T47D (cell line): ENCODE measurements at regions not wholly inside any gene's neighbourhood (a gene's known extent, or its start where the extent isn't known, plus 50 kb on each side); places are given as distances from the start of the nearest gene placed in this dataset.
A peak's percentile ranks its signal among the peaks of the same experiment; 100 is the strongest.

Experiments
- DNase-seq, 2 experiments: peaks; one replicate each; pipeline versions ENCODE4 v3.0.0 to v3.0.0-alpha.2; 2011 to 2012; ENCODE audit warnings: low read depth in 1 of 2, low spot score in 1 of 2
- JUND ChIP-seq: IDR thresholded peaks from 2 replicates; pipeline ENCODE4 v1.6.1; 2012; ENCODE audit warnings: low read depth
- in situ Hi-C: cut with HindIII; loops from 2 replicates; pipeline ENCODE4 v1.10.0; 2016; ENCODE audit warnings: low sequenced_read_pairs, low pct_unique_long_range_greater_than_20kb

GRCh38 chrX:39242187-39242586 lies 440.9 kb downstream of the MID1IP1 start:
- in situ Hi-C loops: no loop called here
- no peak for TF ChIP-seq JUND
- peak; percentile 4 to 68 for DNase-seq

- in situ Hi-C loops: no loop called here
Observed at GRCh38 chrX:39244147-39244546, 442.9 kb downstream of the MID1IP1 start.

GRCh38 chrX:39245024-39245423 lies 443.8 kb downstream of the MID1IP1 start:
- no peak for DNase-seq
- in situ Hi-C loops: no loop called here
- no peak for TF ChIP-seq JUND

More at GRCh38 chrX:39244147-39244546, 442.9 kb downstream of the MID1IP1 start:
- DNase-seq: no peak
- no peak for TF ChIP-seq JUND

- no peak for TF ChIP-seq JUND
- no peak for DNase-seq
- in situ Hi-C loops: no loop called here
Observed at GRCh38 chrX:39247536-39247935, 446.3 kb downstream of the MID1IP1 start.

GRCh38 chrX:39248330-39248729 lies 447.1 kb downstream of the MID1IP1 start:
- DNase-seq: no peak
- TF ChIP-seq JUND: no peak
- in situ Hi-C loops: no loop called here

GRCh38 chrX:39249999-39250398 lies 448.7 kb downstream of the MID1IP1 start:
- no peak for DNase-seq
- no peak for TF ChIP-seq JUND
- in situ Hi-C loops: no loop called here

GRCh38 chrX:39251995-39252394 lies 450.7 kb downstream of the MID1IP1 start:
- no peak for DNase-seq
- in situ Hi-C loops: no loop called here
- no peak for TF ChIP-seq JUND

GRCh38 chrX:39253551-39253950 lies 452.3 kb downstream of the MID1IP1 start:
- in situ Hi-C loops: no loop called here
- TF ChIP-seq JUND: no peak
- DNase-seq: peak in 1 of 2 experiments; percentile 49

- TF ChIP-seq JUND: no peak
- in situ Hi-C loops: no loop called here
- DNase-seq: no peak
Observed at GRCh38 chrX:39258331-39258730, 457.1 kb downstream of the MID1IP1 start.

GRCh38 chrX:39260965-39261364 lies 459.7 kb downstream of the MID1IP1 start:
- in situ Hi-C loops: no loop called here
- no peak for DNase-seq
- no peak for TF ChIP-seq JUND

GRCh38 chrX:39261446-39262147 lies 460.3 kb downstream of the MID1IP1 start:
- no peak for TF ChIP-seq JUND
- DNase-seq: peak in 1 of 2 experiments; percentile 64
- in situ Hi-C loops: no loop called here

- in situ Hi-C loops: no loop called here
- no peak for DNase-seq
- no peak for TF ChIP-seq JUND
Observed at GRCh38 chrX:39262641-39263040, 461.4 kb downstream of the MID1IP1 start.

GRCh38 chrX:39264023-39264422 lies 462.8 kb downstream of the MID1IP1 start:
- TF ChIP-seq JUND: no peak
- DNase-seq: no peak

GRCh38 chrX:39267176-39267575 lies 465.9 kb downstream of the MID1IP1 start:
- TF ChIP-seq JUND: no peak
- DNase-seq: no peak
- in situ Hi-C loops: no loop called here

More at GRCh38 chrX:39264023-39264422, 462.8 kb downstream of the MID1IP1 start:
- in situ Hi-C loops: no loop called here
